B cell (primary cell): ENCODE measurements at regions not wholly inside any gene's neighbourhood (a gene's known extent, or its start where the extent isn't known, plus 50 kb on each side); places are given as distances from the start of the nearest gene placed in this dataset.

Experiments used
- ATAC-seq: fragments of 200-7000 bp; cut with Tn5 transposase; one replicate; pipeline ENCODE4 v1.10.0; 2021; ENCODE audit warnings: low read depth, mild to moderate bottlenecking, moderate number of reproducible peaks, moderate library complexity
- CTCF ChIA-PET: fragments of 350-600 bp; sonication (Branson Sonifier 250); formaldehyde crosslinking; loops from one replicate; lab custom pipeline; 2021; ENCODE audit warnings: antibody characterized with exemption, inconsistent platforms; lab: Charles Lee
- POLR2A ChIA-PET: fragments of 350-600 bp; sonication (Branson Sonifier 250); formaldehyde crosslinking; loops from one replicate; lab custom pipeline; 2021; ENCODE audit warnings: antibody characterized with exemption; lab: Charles Lee
- DNase-seq: peaks from one replicate; pipeline ENCODE4 v3.0.0; 2013
- H2AFZ ChIP-seq: 2 replicates; pipeline ENCODE4 v1.6.1; 2012; ENCODE audit warnings: mild to moderate bottlenecking, low read depth, low read length; ENCODE audit not compliant: insufficient read depth, poor library complexity, severe bottlenecking
- H3K27ac ChIP-seq, 2 donors: 1 replicate in 1 of 2; 2 replicates in 1 of 2; pipeline ENCODE4 v1.5.1; 2012 to 2013; ENCODE audit warnings: low read length in 2 of 2, mild to moderate bottlenecking in 2 of 2, moderate library complexity in 1 of 2
- H3K27me3 ChIP-seq, 4 experiments: fragments of 200-600 bp in 1 of 4; sonication (generic) in 1 of 4; replicated peaks in 1 of 4; 1 replicate in 2 of 4; 2 replicates in 2 of 4; pipeline versions ENCODE4 v1.6.1 to v1.7.0; 2013 to 2016; ENCODE audit warnings: low read length in 3 of 4, mild to moderate bottlenecking in 2 of 4, mixed read lengths in 1 of 4, moderate library complexity in 1 of 4; ENCODE audit not compliant: insufficient read depth in 4 of 4, control insufficient read depth in 3 of 4; ENCODE audit errors: control extremely low read depth in 1 of 4
- H3K36me3 ChIP-seq, 2 experiments: replicated peaks in 1 of 2; 1 replicate in 1 of 2; 2 replicates in 1 of 2; pipeline versions ENCODE4 v1.6.1 to v1.7.1; 2013; ENCODE audit warnings: low read length in 1 of 2; ENCODE audit not compliant: insufficient read depth in 2 of 2, control insufficient read depth in 1 of 2; ENCODE audit errors: control extremely low read depth in 1 of 2, extremely low read depth in 1 of 2
- H3K4me1 ChIP-seq, 2 donors: fragments of 200-600 bp in 1 of 2; sonication (generic) in 1 of 2; 1 replicate in 1 of 2; 2 replicates in 1 of 2; pipeline versions ENCODE4 v1.5.1 to v1.6.1; 2013 to 2017; ENCODE audit warnings: low read length in 2 of 2; ENCODE audit not compliant: control insufficient read depth in 2 of 2, insufficient read depth in 2 of 2
- H3K4me2 ChIP-seq: replicated peaks from 2 replicates; pipeline ENCODE3; 2012; ENCODE audit warnings: mild to moderate bottlenecking, low read depth, low read length; ENCODE audit not compliant: poor library complexity, severe bottlenecking
- H3K4me3 ChIP-seq, 5 experiments: fragments of 200-600 bp in 1 of 5; sonication (generic) in 1 of 5; 1 replicate in 3 of 5; 2 replicates in 2 of 5; pipeline versions ENCODE4 v1.5.1 to v1.7.0; 2011 to 2016; ENCODE audit warnings: low read length in 4 of 5, mild to moderate bottlenecking in 4 of 5, low read depth in 2 of 5, control low read depth in 1 of 5, moderate library complexity in 1 of 5; ENCODE audit not compliant: insufficient read depth in 1 of 5; ENCODE audit errors: control extremely low read depth in 1 of 5, extremely low read depth in 1 of 5
- H3K79me2 ChIP-seq: fragments of 200-600 bp; sonication (generic); one replicate; pipeline ENCODE4 v1.6.0; 2016; ENCODE audit warnings: low read length; ENCODE audit not compliant: control insufficient read depth, insufficient read depth
- H3K9ac ChIP-seq: fragments of 200-600 bp; sonication (generic); 2 replicates; pipeline ENCODE4 v1.6.1; 2017; ENCODE audit warnings: mild to moderate bottlenecking, low read length, moderate library complexity
- H3K9me3 ChIP-seq, 3 donors: one replicate each; pipeline versions ENCODE4 v1.6.1 to v1.7.1; 2013; ENCODE audit warnings: low read length in 2 of 3; ENCODE audit not compliant: control insufficient read depth in 2 of 3, insufficient read depth in 1 of 3; ENCODE audit errors: control extremely low read depth in 1 of 3
- H4K20me1 ChIP-seq: 2 replicates; pipeline ENCODE4 v1.6.0; 2012; ENCODE audit warnings: mild to moderate bottlenecking, low read length; ENCODE audit not compliant: insufficient read depth, control insufficient read depth, poor library complexity, severe bottlenecking
- H3K27ac Mint-ChIP-seq: one replicate; pipeline ENCODE4 v1.8.0; 2021; ENCODE audit warnings: mixed read lengths
- H3K27me3 Mint-ChIP-seq: one replicate; pipeline ENCODE4 v1.8.0; 2021; ENCODE audit warnings: mixed read lengths
- H3K4me1 Mint-ChIP-seq: one replicate; pipeline ENCODE4 v1.8.0; 2021; ENCODE audit warnings: mixed read lengths
- H3K4me3 Mint-ChIP-seq: one replicate; pipeline ENCODE4 v1.8.0; 2021; ENCODE audit warnings: mixed read lengths
- H3K9me3 Mint-ChIP-seq: one replicate; pipeline ENCODE4 v1.8.0; 2022; ENCODE audit warnings: mixed read lengths; ENCODE audit not compliant: insufficient read depth
- EZH2 ChIP-seq: IDR thresholded peaks from 2 replicates; pipeline ENCODE4 v1.6.1; 2012; ENCODE audit warnings: borderline replicate concordance, low read depth, mild to moderate bottlenecking, moderate library complexity, low read length; ENCODE audit not compliant: insufficient read depth, poor library complexity, severe bottlenecking
- WGBS: methylation state at CpG from one replicate; pipeline ENCODE4 v1.1.5; 2013; ENCODE audit warnings: missing lambda C conversion rate; ENCODE audit not compliant: insufficient coverage; 5-methylcytosine and 5-hydroxymethylcytosine counted together
- intact Hi-C: fragments of 100-400 bp; cut with micrococcal nuclease; formaldehyde crosslinking; loops from one replicate; pipeline ENCODE4 v1.10.0; 2022
- TF ChIP-seq, protein P1 (sequence below): fragments of 200-600 bp; IDR thresholded peaks from one replicate; pipeline ENCODE4 v1.8.0; 2022; ENCODE audit warnings: antibody characterized with exemption, mild to moderate bottlenecking

GRCh38 chr14:44662250-44662891, 155.3 kb upstream of the FSCB start:
- TF ChIP-seq, protein P1, sequence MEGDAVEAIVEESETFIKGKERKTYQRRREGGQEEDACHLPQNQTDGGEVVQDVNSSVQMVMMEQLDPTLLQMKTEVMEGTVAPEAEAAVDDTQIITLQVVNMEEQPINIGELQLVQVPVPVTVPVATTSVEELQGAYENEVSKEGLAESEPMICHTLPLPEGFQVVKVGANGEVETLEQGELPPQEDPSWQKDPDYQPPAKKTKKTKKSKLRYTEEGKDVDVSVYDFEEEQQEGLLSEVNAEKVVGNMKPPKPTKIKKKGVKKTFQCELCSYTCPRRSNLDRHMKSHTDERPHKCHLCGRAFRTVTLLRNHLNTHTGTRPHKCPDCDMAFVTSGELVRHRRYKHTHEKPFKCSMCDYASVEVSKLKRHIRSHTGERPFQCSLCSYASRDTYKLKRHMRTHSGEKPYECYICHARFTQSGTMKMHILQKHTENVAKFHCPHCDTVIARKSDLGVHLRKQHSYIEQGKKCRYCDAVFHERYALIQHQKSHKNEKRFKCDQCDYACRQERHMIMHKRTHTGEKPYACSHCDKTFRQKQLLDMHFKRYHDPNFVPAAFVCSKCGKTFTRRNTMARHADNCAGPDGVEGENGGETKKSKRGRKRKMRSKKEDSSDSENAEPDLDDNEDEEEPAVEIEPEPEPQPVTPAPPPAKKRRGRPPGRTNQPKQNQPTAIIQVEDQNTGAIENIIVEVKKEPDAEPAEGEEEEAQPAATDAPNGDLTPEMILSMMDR: no peak
- TF ChIP-seq EZH2: no peak
- POLR2A ChIA-PET: no interaction called here
- H3K9ac ChIP-seq: no peak overlapping the region
- Mint-ChIP-seq H3K27ac (no peak overlapping the region), H3K9me3 (no peaks in the 10 kb centered on the region), H3K4me1 (peaks cover 8% of the 10 kb centered on the region), H3K27me3 (no peaks in the 10 kb centered on the region), H3K4me3 (no peak overlapping the region)
- H3K9me3 ChIP-seq: no peaks in the 10 kb centered on the region
- no peaks in the 10 kb centered on the region for H3K4me1 ChIP-seq
- no peak overlapping the region for H2AFZ ChIP-seq
- intact Hi-C loops: no loop called here
- H3K79me2 ChIP-seq: no peaks in the 10 kb centered on the region
- H3K27me3 ChIP-seq: no peaks in the 10 kb centered on the region
- H4K20me1 ChIP-seq: no peaks in the 10 kb centered on the region
- H3K4me2 ChIP-seq: no peak overlapping the region
- no peaks in the 10 kb centered on the region for H3K36me3 ChIP-seq
- ATAC-seq (no peak), DNase-seq (no peak)
- no peak overlapping the region for H3K27ac ChIP-seq
- CTCF ChIA-PET: no interaction called here
- H3K4me3 ChIP-seq: no peak overlapping the region

GRCh38 chr14:44658389-44658696, 151.3 kb upstream of the FSCB start:
- DNase-seq (no peak), ATAC-seq (no peak)
- Mint-ChIP-seq H3K9me3 (no peaks in the 10 kb centered on the region), H3K4me1 (peaks cover 5% of the 10 kb centered on the region), H3K27ac (no peak overlapping the region), H3K4me3 (no peak overlapping the region), H3K27me3 (no peaks in the 10 kb centered on the region)
- Histone ChIP-seq H2AFZ (no peak overlapping the region), H3K79me2 (no peaks in the 10 kb centered on the region), H3K27ac (no peak overlapping the region), H3K4me3 (no peak overlapping the region), H3K36me3 (no peaks in the 10 kb centered on the region), H3K27me3 (no peaks in the 10 kb centered on the region), H3K4me2 (no peak overlapping the region), H3K9me3 (no peaks in the 10 kb centered on the region), H4K20me1 (no peaks in the 10 kb centered on the region), H3K4me1 (no peaks in the 10 kb centered on the region), H3K9ac (no peak overlapping the region)
- ChIA-PET POLR2A (no interaction called here), CTCF (interaction anchor here (0.5 kb wide), 1 partner anchor 58 kb away, joined by 3 read pairs; no protein-coding TSS in a partner anchor)
- no CpG with 5 or more reads among the region's 1 CpG for WGBS
- intact Hi-C loops: no loop called here
- TF ChIP-seq, protein P1: no peak
- no peak for TF ChIP-seq EZH2
